Liver (tissue), 3 donors: ENCODE measurements at regions not wholly inside any gene's neighbourhood (a gene's known extent, or its start where the extent isn't known, plus 50 kb on each side); places are given as distances from the start of the nearest gene placed in this dataset.

Experiments used
- ATF3 ChIP-seq: IDR thresholded peaks from 2 replicates; pipeline ENCODE4 v1.6.1; 2016; ENCODE audit warnings: antibody characterized with exemption
- REST ChIP-seq: IDR thresholded peaks from 2 replicates; pipeline ENCODE4 v1.6.1; 2016; ENCODE audit warnings: antibody characterized with exemption, mild to moderate bottlenecking
- TAF1 ChIP-seq: conservative IDR thresholded peaks from 2 replicates; pipeline ENCODE4 v1.6.1; 2016; ENCODE audit warnings: antibody characterized with exemption, mild to moderate bottlenecking
- YY1 ChIP-seq: IDR thresholded peaks from 2 replicates; pipeline ENCODE4 v1.6.1; 2016; ENCODE audit warnings: antibody characterized with exemption, mild to moderate bottlenecking
- TF ChIP-seq, protein P1 (sequence below): fragments of 150-350 bp; IDR thresholded peaks from 2 replicates; pipeline ENCODE4 v1.5.1; 2017; ENCODE audit warnings: improper control_type of control experiment, low read depth, low read length; ENCODE audit not compliant: missing input control
- TF ChIP-seq, protein P2 (sequence below): IDR thresholded peaks from 2 replicates; pipeline ENCODE4 v1.6.1; 2016; ENCODE audit warnings: antibody characterized with exemption
- donor health status: healthy.
- donor health status: healthy.

- TF ChIP-seq, protein P1, sequence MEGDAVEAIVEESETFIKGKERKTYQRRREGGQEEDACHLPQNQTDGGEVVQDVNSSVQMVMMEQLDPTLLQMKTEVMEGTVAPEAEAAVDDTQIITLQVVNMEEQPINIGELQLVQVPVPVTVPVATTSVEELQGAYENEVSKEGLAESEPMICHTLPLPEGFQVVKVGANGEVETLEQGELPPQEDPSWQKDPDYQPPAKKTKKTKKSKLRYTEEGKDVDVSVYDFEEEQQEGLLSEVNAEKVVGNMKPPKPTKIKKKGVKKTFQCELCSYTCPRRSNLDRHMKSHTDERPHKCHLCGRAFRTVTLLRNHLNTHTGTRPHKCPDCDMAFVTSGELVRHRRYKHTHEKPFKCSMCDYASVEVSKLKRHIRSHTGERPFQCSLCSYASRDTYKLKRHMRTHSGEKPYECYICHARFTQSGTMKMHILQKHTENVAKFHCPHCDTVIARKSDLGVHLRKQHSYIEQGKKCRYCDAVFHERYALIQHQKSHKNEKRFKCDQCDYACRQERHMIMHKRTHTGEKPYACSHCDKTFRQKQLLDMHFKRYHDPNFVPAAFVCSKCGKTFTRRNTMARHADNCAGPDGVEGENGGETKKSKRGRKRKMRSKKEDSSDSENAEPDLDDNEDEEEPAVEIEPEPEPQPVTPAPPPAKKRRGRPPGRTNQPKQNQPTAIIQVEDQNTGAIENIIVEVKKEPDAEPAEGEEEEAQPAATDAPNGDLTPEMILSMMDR, result no peak
- TF ChIP-seq TAF1 (no peak), YY1 (no peak), ATF3 (no peak), REST (no peak)
- TF ChIP-seq, protein P2, sequence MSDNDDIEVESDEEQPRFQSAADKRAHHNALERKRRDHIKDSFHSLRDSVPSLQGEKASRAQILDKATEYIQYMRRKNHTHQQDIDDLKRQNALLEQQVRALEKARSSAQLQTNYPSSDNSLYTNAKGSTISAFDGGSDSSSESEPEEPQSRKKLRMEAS, result no peak
Measured at GRCh38 chr13:53105890-53106289, 77.3 kb downstream of the OLFM4 start.
